Natural killer cell (primary cell): ENCODE measurements at regions not wholly inside any gene's neighbourhood (a gene's known extent, or its start where the extent isn't known, plus 50 kb on each side); places are given as distances from the start of the nearest gene placed in this dataset.

Experiments
- ATAC-seq, 3 donors: fragments of 150-1000 bp in 2 of 3; fragments of 200-7000 bp in 1 of 3; cut with Tn5 transposase; 1 replicate in 1 of 3; 2 replicates in 2 of 3; pipeline ENCODE4 v1.10.0; 2021; ENCODE audit warnings: mild to moderate bottlenecking in 2 of 3, moderate library complexity in 2 of 3
- DNase-seq, 2 donors: peaks; one replicate each; pipeline versions ENCODE4 v3.0.0 to v3.0.0-alpha.2; 2013 to 2021; ENCODE audit warnings: mixed read lengths in 1 of 2
- H3K27ac ChIP-seq: one replicate; pipeline ENCODE4 v1.5.1; 2013; ENCODE audit warnings: mild to moderate bottlenecking, low read length
- H3K27me3 ChIP-seq: one replicate; pipeline ENCODE4 v1.6.1; 2013; ENCODE audit warnings: low read length; ENCODE audit not compliant: control insufficient read depth, insufficient read depth
- H3K36me3 ChIP-seq: one replicate; pipeline ENCODE4 v1.6.1; 2013; ENCODE audit warnings: low read length; ENCODE audit not compliant: control insufficient read depth, insufficient read depth
- H3K4me1 ChIP-seq: one replicate; pipeline ENCODE4 v1.6.1; 2013; ENCODE audit warnings: low read length; ENCODE audit not compliant: control insufficient read depth, insufficient read depth
- H3K4me3 ChIP-seq: one replicate; pipeline ENCODE4 v1.5.1; 2013; ENCODE audit warnings: low read length
- H3K9me3 ChIP-seq: one replicate; pipeline ENCODE4 v1.6.1; 2013; ENCODE audit warnings: low read length; ENCODE audit not compliant: control insufficient read depth, insufficient read depth
- H3K27ac Mint-ChIP-seq, 2 donors: one replicate each; pipeline ENCODE4 v1.8.0; 2022; ENCODE audit warnings: mild to moderate bottlenecking in 2 of 2, mixed read lengths in 2 of 2, moderate library complexity in 1 of 2
- H3K27me3 Mint-ChIP-seq, 2 donors: one replicate each; pipeline ENCODE4 v1.8.0; 2022; ENCODE audit warnings: low read depth in 2 of 2, mixed read lengths in 2 of 2
- H3K36me3 Mint-ChIP-seq: one replicate; pipeline ENCODE4 v1.8.0; 2022; ENCODE audit warnings: mixed read lengths
- H3K4me1 Mint-ChIP-seq, 2 donors: one replicate each; pipeline ENCODE4 v1.8.0; 2022; ENCODE audit warnings: mixed read lengths in 2 of 2
- H3K4me3 Mint-ChIP-seq: one replicate; pipeline ENCODE4 v1.8.0; 2022; ENCODE audit warnings: mild to moderate bottlenecking, moderate library complexity, mixed read lengths
- H3K9me3 Mint-ChIP-seq, 2 donors: one replicate each; pipeline ENCODE4 v1.8.0; 2022; ENCODE audit warnings: mixed read lengths in 2 of 2
- CTCF ChIP-seq: fragments of 200-600 bp; IDR thresholded peaks from one replicate; pipeline ENCODE4 v1.8.0; 2022; ENCODE audit warnings: antibody characterized with exemption
- whole genome bisulfite sequencing: methylation state at CpG from one replicate; pipeline ENCODE4 v1.1.7; 2013; ENCODE audit warnings: missing lambda C conversion rate; ENCODE audit not compliant: insufficient coverage; 5-methylcytosine and 5-hydroxymethylcytosine counted together
- intact Hi-C: fragments of 100-400 bp; cut with micrococcal nuclease; formaldehyde crosslinking; loops from one replicate; pipeline ENCODE4 v1.14.2; 2022

- H3K4me1 Mint-ChIP-seq, result no peaks in the 10 kb centered on the region
- TF ChIP-seq CTCF, result no peak
- no peak overlapping the region for H3K4me3 Mint-ChIP-seq
- Histone ChIP-seq H3K27me3 (no peaks in the 10 kb centered on the region), H3K36me3 (no peaks in the 10 kb centered on the region), H3K27ac (no peak overlapping the region), H3K4me1 (no peaks in the 10 kb centered on the region), H3K4me3 (no peak overlapping the region), H3K9me3 (peaks cover 20% of the 10 kb centered on the region)
- no peaks in the 10 kb centered on the region for H3K27me3 Mint-ChIP-seq
- H3K27ac Mint-ChIP-seq, result no peak overlapping the region
- WGBS, result no CpG with 5 or more reads among the region's 1 CpG
- H3K9me3 Mint-ChIP-seq, result peaks cover 10 to 15% of the 10 kb centered on the region in 2 donors
- H3K36me3 Mint-ChIP-seq, result peaks cover 10% of the 10 kb centered on the region
- DNase-seq, result no peak
- intact Hi-C loops, result no loop called here
- ATAC-seq, result no peak
Observed at GRCh38 chr7:85974176-85974575, 669.5 kb upstream of the GRM3 start.

GRCh38 chr7:85972504-85973141 lies 671.1 kb upstream of the GRM3 start:
- WGBS, result 90% methylated on average over 12 of the region's 13 CpGs
- peaks cover 8 to 13% of the 10 kb centered on the region in 2 donors for H3K9me3 Mint-ChIP-seq
- Histone ChIP-seq H3K9me3 (peaks cover 16% of the 10 kb centered on the region), H3K4me3 (no peak overlapping the region), H3K27ac (no peak overlapping the region), H3K4me1 (no peaks in the 10 kb centered on the region), H3K36me3 (no peaks in the 10 kb centered on the region), H3K27me3 (no peaks in the 10 kb centered on the region)
- peaks cover 10% of the 10 kb centered on the region for H3K36me3 Mint-ChIP-seq
- DNase-seq (no peak), ATAC-seq (no peak)
- no peak overlapping the region for H3K4me3 Mint-ChIP-seq
- H3K4me1 Mint-ChIP-seq, result no peaks in the 10 kb centered on the region
- H3K27me3 Mint-ChIP-seq, result no peaks in the 10 kb centered on the region
- no peak for TF ChIP-seq CTCF
- intact Hi-C loops, result no loop called here
- H3K27ac Mint-ChIP-seq, result no peak overlapping the region

- no peak overlapping the region for H3K27ac ChIP-seq
- no peaks in the 10 kb centered on the region for H3K27me3 Mint-ChIP-seq
Observed at GRCh38 chr7:85954961-85955360, 688.7 kb upstream of the GRM3 start.

More at GRCh38 chr7:85954961-85955360, 688.7 kb upstream of the GRM3 start:
- intact Hi-C loops, result no loop called here
- peaks cover 5 to 17% of the 10 kb centered on the region in 2 donors for H3K9me3 Mint-ChIP-seq
- peaks cover 11% of the 10 kb centered on the region for H3K36me3 Mint-ChIP-seq
- DNase-seq, result no peak
- Histone ChIP-seq H3K9me3 (peaks cover 6% of the 10 kb centered on the region), H3K36me3 (no peaks in the 10 kb centered on the region), H3K27me3 (no peaks in the 10 kb centered on the region), H3K4me1 (no peaks in the 10 kb centered on the region), H3K4me3 (no peak overlapping the region)
- H3K4me3 Mint-ChIP-seq, result no peak overlapping the region
- 67% methylated on average over 3 of the region's 3 CpGs for whole genome bisulfite sequencing
- H3K4me1 Mint-ChIP-seq, result no peaks in the 10 kb centered on the region
- TF ChIP-seq CTCF, result no peak
- H3K27ac Mint-ChIP-seq, result no peak overlapping the region
- no peak for ATAC-seq
